ENCODE measurements at regions not wholly inside any gene's neighbourhood (a gene's known extent, or its start where the extent isn't known, plus 50 kb on each side); places are given as distances from the start of the nearest gene placed in this dataset.

DNA sequence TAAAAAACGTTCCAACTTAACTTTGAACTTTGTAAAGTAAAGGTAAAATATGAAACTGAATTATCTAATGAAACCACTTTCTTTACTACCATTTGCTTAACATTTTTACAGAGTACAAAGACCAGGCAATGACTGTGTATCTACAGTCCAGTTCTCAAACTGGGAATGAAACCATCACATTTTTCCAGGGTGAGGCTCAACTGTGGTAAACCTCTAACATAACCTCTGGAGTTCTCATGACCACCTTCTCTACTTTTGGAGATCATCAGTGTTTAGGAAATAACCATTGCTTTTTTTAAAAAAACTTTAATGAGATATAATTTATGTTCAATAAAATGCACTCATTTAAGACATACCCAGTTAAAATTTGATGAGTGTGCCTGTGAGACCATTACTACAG lies 223.5 kb downstream of the RNF152 start:
- TF ChIP-seq, protein P1, sequence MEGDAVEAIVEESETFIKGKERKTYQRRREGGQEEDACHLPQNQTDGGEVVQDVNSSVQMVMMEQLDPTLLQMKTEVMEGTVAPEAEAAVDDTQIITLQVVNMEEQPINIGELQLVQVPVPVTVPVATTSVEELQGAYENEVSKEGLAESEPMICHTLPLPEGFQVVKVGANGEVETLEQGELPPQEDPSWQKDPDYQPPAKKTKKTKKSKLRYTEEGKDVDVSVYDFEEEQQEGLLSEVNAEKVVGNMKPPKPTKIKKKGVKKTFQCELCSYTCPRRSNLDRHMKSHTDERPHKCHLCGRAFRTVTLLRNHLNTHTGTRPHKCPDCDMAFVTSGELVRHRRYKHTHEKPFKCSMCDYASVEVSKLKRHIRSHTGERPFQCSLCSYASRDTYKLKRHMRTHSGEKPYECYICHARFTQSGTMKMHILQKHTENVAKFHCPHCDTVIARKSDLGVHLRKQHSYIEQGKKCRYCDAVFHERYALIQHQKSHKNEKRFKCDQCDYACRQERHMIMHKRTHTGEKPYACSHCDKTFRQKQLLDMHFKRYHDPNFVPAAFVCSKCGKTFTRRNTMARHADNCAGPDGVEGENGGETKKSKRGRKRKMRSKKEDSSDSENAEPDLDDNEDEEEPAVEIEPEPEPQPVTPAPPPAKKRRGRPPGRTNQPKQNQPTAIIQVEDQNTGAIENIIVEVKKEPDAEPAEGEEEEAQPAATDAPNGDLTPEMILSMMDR (IDR thresholded peaks at IDR 0.05): no peak
- no peak for TF ChIP-seq POLR2A (IDR thresholded peaks at IDR 0.05)
